Cardiac fibroblast (primary cell): ENCODE measurements at regions not wholly inside any gene's neighbourhood (a gene's known extent, or its start where the extent isn't known, plus 50 kb on each side); places are given as distances from the start of the nearest gene placed in this dataset.

ENCODE experiments used
- DNase-seq, 2 donors: peaks; one replicate each; pipeline versions ENCODE4 v3.0.0 to v3.0.0-alpha.2; 2010; ENCODE audit warnings: low read depth in 2 of 2
- H3K4me3 ChIP-seq, 2 donors: replicated peaks in 1 of 2; 1 replicate in 1 of 2; 2 replicates in 1 of 2; pipeline ENCODE4 v1.5.1; 2011; ENCODE audit warnings: low read depth in 2 of 2, low read length in 2 of 2, mild to moderate bottlenecking in 2 of 2, moderate library complexity in 1 of 2
- CTCF ChIP-seq: IDR thresholded peaks from one replicate; pipeline ENCODE4 v1.5.1; 2011; ENCODE audit warnings: low read depth, mild to moderate bottlenecking, low read length, inconsistent platforms

GRCh38 chr16:63690961-63691360 lies 1430.9 kb downstream of the CDH11 start:
- no peak for DNase-seq
- no peak for TF ChIP-seq CTCF
- no peak overlapping the region for H3K4me3 ChIP-seq

GRCh38 chr16:63690267-63690666 lies 1431.6 kb downstream of the CDH11 start:
- H3K4me3 ChIP-seq: no peak overlapping the region
- no peak for TF ChIP-seq CTCF
- DNase-seq: no peak

GRCh38 chr16:63689068-63689467 lies 1432.8 kb downstream of the CDH11 start:
- no peak for TF ChIP-seq CTCF
- H3K4me3 ChIP-seq: no peak overlapping the region
- peak; percentile 41 to 44 for DNase-seq

GRCh38 chr16:63684149-63685101 lies 1437.4 kb downstream of the CDH11 start:
- no peak for DNase-seq
- no peak overlapping the region for H3K4me3 ChIP-seq
- no peak for TF ChIP-seq CTCF

GRCh38 chr16:63682844-63683243 lies 1439.0 kb downstream of the CDH11 start:
- no peak for TF ChIP-seq CTCF
- no peak overlapping the region for H3K4me3 ChIP-seq
- no peak for DNase-seq

- no peak for DNase-seq
- no peak for TF ChIP-seq CTCF
- no peak overlapping the region for H3K4me3 ChIP-seq
Observed at GRCh38 chr16:63672493-63672892, 1449.4 kb downstream of the CDH11 start.
